ENCODE measurements at regions not wholly inside any gene's neighbourhood (a gene's known extent, or its start where the extent isn't known, plus 50 kb on each side); places are given as distances from the start of the nearest gene placed in this dataset.
A peak's percentile ranks its signal among the peaks of the same experiment; 100 is the strongest.

DNA sequence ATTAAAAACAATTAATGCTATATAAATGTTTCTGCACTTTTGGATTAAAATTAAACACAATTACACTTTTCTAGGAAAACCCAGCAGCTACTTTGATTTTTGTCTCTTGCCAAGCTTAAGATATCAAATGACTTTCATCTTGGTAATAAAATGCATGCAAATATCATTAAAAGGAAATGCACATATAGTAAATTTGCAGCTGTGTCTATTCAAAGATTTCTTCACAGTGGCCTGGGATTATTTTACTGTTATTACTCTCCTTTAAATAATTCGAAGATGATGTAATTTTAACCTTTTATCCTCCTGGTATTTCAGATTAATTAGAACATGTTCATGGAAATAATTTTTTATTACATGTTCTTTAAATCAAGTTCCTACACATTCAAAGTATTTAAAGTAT, 529.5 kb upstream of the RGMB start:
- Histone ChIP-seq H2BK5ac (ENCODE audit: low read depth, low read length, poor library complexity) (no peak overlapping the region), H3K79me1 (ENCODE audit: low read length) (no peaks in the 10 kb centered on the region), H3K4me3 (ENCODE audit: low read depth, low read length) (no peak overlapping the region), H3K14ac (ENCODE audit: low read length) (no peak overlapping the region), H3K27ac (ENCODE audit: low read depth, low read length) (no peak overlapping the region), H3K18ac (ENCODE audit: low read length) (no peak overlapping the region), H3K4me1 (ENCODE audit: control insufficient read depth in 1 of 2, insufficient read depth in 2 of 2, low read length in 2 of 2) (no peaks in the 10 kb centered on the region), H3K9me3 (ENCODE audit: insufficient read depth, low read depth, low read length) (no peaks in the 10 kb centered on the region), H3K4ac (ENCODE audit: low read depth, low read length) (no peak overlapping the region), H3K36me3 (ENCODE audit: control insufficient read depth in 1 of 2, insufficient read depth in 2 of 2, low read length in 2 of 2) (no peaks in the 10 kb centered on the region), H2AK5ac (ENCODE audit: low read length) (no peak overlapping the region), H4K91ac (ENCODE audit: low read depth, low read length) (no peak overlapping the region), H2BK120ac (ENCODE audit: insufficient read depth, low read length, poor library complexity) (no peak overlapping the region), H3K79me2 (ENCODE audit: control insufficient read depth, insufficient read depth, low read length, poor library complexity) (no peaks in the 10 kb centered on the region), H2BK12ac (ENCODE audit: low read length) (no peak overlapping the region), H3K27me3 (ENCODE audit: insufficient read depth, low read length) (no peaks in the 10 kb centered on the region), H3K4me2 (ENCODE audit: low read length) (no peak overlapping the region), H3K23ac (ENCODE audit: low read length) (no peak overlapping the region), H2AFZ (ENCODE audit: insufficient read depth, low read length, poor library complexity) (no peak overlapping the region), H4K8ac (ENCODE audit: low read depth, low read length) (no peak overlapping the region), H4K12ac (ENCODE audit: low read depth, low read length) (no peak overlapping the region), H3K9ac (ENCODE audit: low read length) (no peak overlapping the region)
- no CpG with 5 or more reads among the region's 1 CpG for WGBS (ENCODE audit: extremely low coverage, insufficient coverage, insufficient read length)
- no peak for DNase-seq

- Histone ChIP-seq H2AK5ac (ENCODE audit: low read length) (no peak overlapping the region), H3K4ac (ENCODE audit: low read depth, low read length) (no peak overlapping the region), H3K27me3 (ENCODE audit: insufficient read depth, low read length) (no peaks in the 10 kb centered on the region), H2BK120ac (ENCODE audit: insufficient read depth, low read length, poor library complexity) (no peak overlapping the region), H3K79me2 (ENCODE audit: control insufficient read depth, insufficient read depth, low read length, poor library complexity) (no peaks in the 10 kb centered on the region), H3K18ac (ENCODE audit: low read length) (no peak overlapping the region), H3K4me1 (ENCODE audit: control insufficient read depth in 1 of 2, insufficient read depth in 2 of 2, low read length in 2 of 2) (no peaks in the 10 kb centered on the region), H2AFZ (ENCODE audit: insufficient read depth, low read length, poor library complexity) (no peak overlapping the region), H3K27ac (ENCODE audit: low read depth, low read length) (no peak overlapping the region), H3K9me3 (ENCODE audit: insufficient read depth, low read depth, low read length) (no peaks in the 10 kb centered on the region), H3K14ac (ENCODE audit: low read length) (no peak overlapping the region), H3K9ac (ENCODE audit: low read length) (no peak overlapping the region), H3K23ac (ENCODE audit: low read length) (no peak overlapping the region), H4K12ac (ENCODE audit: low read depth, low read length) (no peak overlapping the region), H3K79me1 (ENCODE audit: low read length) (no peaks in the 10 kb centered on the region), H2BK5ac (ENCODE audit: low read depth, low read length, poor library complexity) (no peak overlapping the region), H4K8ac (ENCODE audit: low read depth, low read length) (no peak overlapping the region), H3K4me3 (ENCODE audit: low read depth, low read length) (no peak overlapping the region), H4K91ac (ENCODE audit: low read depth, low read length) (no peak overlapping the region), H3K4me2 (ENCODE audit: low read length) (no peak overlapping the region), H2BK12ac (ENCODE audit: low read length) (no peak overlapping the region), H3K36me3 (ENCODE audit: control insufficient read depth in 1 of 2, insufficient read depth in 2 of 2, low read length in 2 of 2) (no peaks in the 10 kb centered on the region)
- peak; percentile 1 to 75 for DNase-seq
- no CpG with 5 or more reads among the region's 2 CpGs for WGBS (ENCODE audit: extremely low coverage, insufficient coverage, insufficient read length)
Observed at GRCh38 chr5:98248949-98249348, 524.5 kb upstream of the RGMB start.

DNA sequence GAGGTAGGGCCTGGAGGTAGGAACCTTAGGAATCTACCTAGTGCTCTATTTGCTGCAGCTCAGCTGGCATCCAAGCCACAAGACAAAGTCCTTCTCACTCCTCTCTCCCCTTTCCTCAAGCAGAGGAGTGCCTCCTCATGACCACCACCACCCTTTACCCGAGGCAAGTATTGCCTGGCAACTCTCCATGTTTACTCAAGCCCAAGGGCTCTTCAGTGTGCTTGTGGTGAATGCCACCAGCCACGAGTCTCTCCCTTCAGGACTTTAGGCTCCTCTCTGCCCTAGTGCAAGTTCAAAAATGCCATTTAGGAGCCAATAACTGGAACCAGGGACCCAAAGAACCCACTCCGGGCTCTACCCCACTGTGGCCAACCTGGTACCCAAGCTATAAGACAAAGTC, 514.5 kb upstream of the RGMB start:
- no peaks in the 10 kb centered on the region for H3K36me3 ChIP-seq (ENCODE audit: control insufficient read depth in 1 of 2, insufficient read depth in 2 of 2, low read length in 2 of 2)
- no peak overlapping the region for H2BK120ac ChIP-seq (ENCODE audit: insufficient read depth, low read length, poor library complexity)
- no peak overlapping the region for H3K14ac ChIP-seq (ENCODE audit: low read length)
- DNase-seq, result no peak
- H3K9ac ChIP-seq (ENCODE audit: low read length), result no peak overlapping the region
- H3K27ac ChIP-seq (ENCODE audit: low read depth, low read length), result no peak overlapping the region
- no peak overlapping the region for H3K18ac ChIP-seq (ENCODE audit: low read length)
- no peak overlapping the region for H3K23ac ChIP-seq (ENCODE audit: low read length)
- no peak overlapping the region for H3K4me2 ChIP-seq (ENCODE audit: low read length)
- H2BK12ac ChIP-seq (ENCODE audit: low read length), result no peak overlapping the region
- WGBS (ENCODE audit: extremely low coverage, insufficient coverage, insufficient read length), result no CpG with 5 or more reads among the region's 3 CpGs
- no peak overlapping the region for H4K91ac ChIP-seq (ENCODE audit: low read depth, low read length)
- no peaks in the 10 kb centered on the region for H3K4me1 ChIP-seq (ENCODE audit: control insufficient read depth in 1 of 2, insufficient read depth in 2 of 2, low read length in 2 of 2)
- no peaks in the 10 kb centered on the region for H3K27me3 ChIP-seq (ENCODE audit: insufficient read depth, low read length)
- H2BK5ac ChIP-seq (ENCODE audit: low read depth, low read length, poor library complexity), result no peak overlapping the region
- H3K9me3 ChIP-seq (ENCODE audit: insufficient read depth, low read depth, low read length), result no peaks in the 10 kb centered on the region
- H2AK5ac ChIP-seq (ENCODE audit: low read length), result no peak overlapping the region
- H2AFZ ChIP-seq (ENCODE audit: insufficient read depth, low read length, poor library complexity), result no peak overlapping the region
- H3K79me1 ChIP-seq (ENCODE audit: low read length), result no peaks in the 10 kb centered on the region
- H4K8ac ChIP-seq (ENCODE audit: low read depth, low read length), result no peak overlapping the region
- H3K79me2 ChIP-seq (ENCODE audit: control insufficient read depth, insufficient read depth, low read length, poor library complexity), result no peaks in the 10 kb centered on the region
- H3K4ac ChIP-seq (ENCODE audit: low read depth, low read length), result no peak overlapping the region
- no peak overlapping the region for H3K4me3 ChIP-seq (ENCODE audit: low read depth, low read length)
- H4K12ac ChIP-seq (ENCODE audit: low read depth, low read length), result no peak overlapping the region

GRCh38 chr5:98259595-98259994, 513.9 kb upstream of the RGMB start:
- no peaks in the 10 kb centered on the region for H3K79me2 ChIP-seq (ENCODE audit: control insufficient read depth, insufficient read depth, low read length, poor library complexity)
- no peak overlapping the region for H3K9ac ChIP-seq (ENCODE audit: low read length)
- no peak overlapping the region for H2BK120ac ChIP-seq (ENCODE audit: insufficient read depth, low read length, poor library complexity)
- H3K9me3 ChIP-seq (ENCODE audit: insufficient read depth, low read depth, low read length), result no peaks in the 10 kb centered on the region
- no peak overlapping the region for H2AK5ac ChIP-seq (ENCODE audit: low read length)
- H4K91ac ChIP-seq (ENCODE audit: low read depth, low read length), result no peak overlapping the region
- no peak overlapping the region for H3K14ac ChIP-seq (ENCODE audit: low read length)
- no peak for DNase-seq
- no peak overlapping the region for H3K27ac ChIP-seq (ENCODE audit: low read depth, low read length)
- H3K4me1 ChIP-seq (ENCODE audit: control insufficient read depth in 1 of 2, insufficient read depth in 2 of 2, low read length in 2 of 2), result no peaks in the 10 kb centered on the region
- H3K27me3 ChIP-seq (ENCODE audit: insufficient read depth, low read length), result no peaks in the 10 kb centered on the region
- H3K4me3 ChIP-seq (ENCODE audit: low read depth, low read length), result no peak overlapping the region
- no peak overlapping the region for H3K4me2 ChIP-seq (ENCODE audit: low read length)
- H4K12ac ChIP-seq (ENCODE audit: low read depth, low read length), result no peak overlapping the region
- H3K36me3 ChIP-seq (ENCODE audit: control insufficient read depth in 1 of 2, insufficient read depth in 2 of 2, low read length in 2 of 2), result no peaks in the 10 kb centered on the region
- no peak overlapping the region for H3K23ac ChIP-seq (ENCODE audit: low read length)
- H2BK5ac ChIP-seq (ENCODE audit: low read depth, low read length, poor library complexity), result no peak overlapping the region
- H3K79me1 ChIP-seq (ENCODE audit: low read length), result no peaks in the 10 kb centered on the region
- no peak overlapping the region for H3K4ac ChIP-seq (ENCODE audit: low read depth, low read length)
- no peak overlapping the region for H2AFZ ChIP-seq (ENCODE audit: insufficient read depth, low read length, poor library complexity)
- no peak overlapping the region for H3K18ac ChIP-seq (ENCODE audit: low read length)
- no peak overlapping the region for H4K8ac ChIP-seq (ENCODE audit: low read depth, low read length)
- no CpG with 5 or more reads among the region's 3 CpGs for WGBS (ENCODE audit: extremely low coverage, insufficient coverage, insufficient read length)
- H2BK12ac ChIP-seq (ENCODE audit: low read length), result no peak overlapping the region
